Ishikawa (cell line): ENCODE measurements at regions not wholly inside any gene's neighbourhood (a gene's known extent, or its start where the extent isn't known, plus 50 kb on each side); places are given as distances from the start of the nearest gene placed in this dataset.

Experiments used
- CEBPB ChIP-seq: IDR thresholded peaks from 2 replicates; pipeline ENCODE4 v1.6.1; 2012
- CREB1 ChIP-seq: IDR thresholded peaks from 2 replicates; pipeline ENCODE4 v1.6.1; 2012; ENCODE audit warnings: low read depth
- EGR1 ChIP-seq: IDR thresholded peaks from 2 replicates; pipeline ENCODE4 v1.6.1; 2012
- EP300 ChIP-seq: IDR thresholded peaks from 2 replicates; pipeline ENCODE4 v1.6.1; 2012; ENCODE audit warnings: borderline replicate concordance
- FOXM1 ChIP-seq: IDR thresholded peaks from 2 replicates; pipeline ENCODE4 v1.6.1; 2012; ENCODE audit warnings: low read depth, borderline replicate concordance
- NFIC ChIP-seq: IDR thresholded peaks from 2 replicates; pipeline ENCODE4 v1.6.1; 2012
- RAD21 ChIP-seq: IDR thresholded peaks from 2 replicates; pipeline ENCODE4 v1.6.1; 2012; ENCODE audit warnings: low read depth
- TAF1 ChIP-seq: IDR thresholded peaks from 2 replicates; pipeline ENCODE4 v1.6.1; 2012; ENCODE audit warnings: low read depth, mild to moderate bottlenecking
- TCF12 ChIP-seq: IDR thresholded peaks from 2 replicates; pipeline ENCODE4 v1.6.1; 2012; ENCODE audit warnings: low read depth
- TEAD4 ChIP-seq: IDR thresholded peaks from 2 replicates; pipeline ENCODE4 v1.6.1; 2012
- YY1 ChIP-seq: IDR thresholded peaks from 2 replicates; pipeline ENCODE4 v1.6.1; 2012; ENCODE audit warnings: low read depth
- ZBTB7A ChIP-seq: IDR thresholded peaks from 2 replicates; pipeline ENCODE4 v1.6.1; 2012; ENCODE audit warnings: low read depth
- TF ChIP-seq, protein P1 (sequence below): IDR thresholded peaks from 2 replicates; pipeline ENCODE4 v1.6.1; 2012
- TF ChIP-seq, protein P2 (sequence below): IDR thresholded peaks from 2 replicates; pipeline ENCODE4 v1.6.1; 2012; ENCODE audit warnings: low read depth, mild to moderate bottlenecking
- TF ChIP-seq, protein P3 (sequence below): IDR thresholded peaks from 2 replicates; pipeline ENCODE4 v1.6.1; 2012

DNA sequence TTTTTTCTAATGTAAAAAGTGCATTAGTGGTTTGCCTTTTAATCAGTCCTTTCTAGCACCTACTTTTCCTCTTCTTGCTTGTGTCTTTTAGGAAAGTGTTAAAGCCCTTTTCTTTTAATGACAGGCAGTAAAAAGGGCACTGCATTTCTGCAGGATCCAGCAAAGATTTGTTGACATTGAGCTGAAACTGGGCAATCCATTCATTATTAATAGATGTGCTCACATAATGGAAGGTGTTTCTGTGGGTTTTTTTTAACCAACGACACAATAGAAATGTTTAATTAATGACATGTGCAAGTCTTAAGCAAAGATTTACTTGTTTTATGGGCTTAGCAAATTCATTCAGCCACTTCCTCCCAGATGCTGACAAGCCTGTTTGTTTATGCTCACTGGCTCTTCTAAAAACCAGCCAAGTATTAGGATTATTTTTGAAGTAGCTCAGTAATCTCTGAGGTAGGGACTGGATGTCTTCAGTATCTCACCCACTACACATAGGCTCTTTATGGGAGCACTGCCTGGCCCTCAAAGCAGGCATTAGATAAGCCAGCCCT lies 1201.1 kb downstream of the SORCS1 start:
- TF ChIP-seq FOXM1 (no peak), EP300 (no peak), TCF12 (no peak), CREB1 (no peak), CEBPB (no peak), NFIC (no peak)

DNA sequence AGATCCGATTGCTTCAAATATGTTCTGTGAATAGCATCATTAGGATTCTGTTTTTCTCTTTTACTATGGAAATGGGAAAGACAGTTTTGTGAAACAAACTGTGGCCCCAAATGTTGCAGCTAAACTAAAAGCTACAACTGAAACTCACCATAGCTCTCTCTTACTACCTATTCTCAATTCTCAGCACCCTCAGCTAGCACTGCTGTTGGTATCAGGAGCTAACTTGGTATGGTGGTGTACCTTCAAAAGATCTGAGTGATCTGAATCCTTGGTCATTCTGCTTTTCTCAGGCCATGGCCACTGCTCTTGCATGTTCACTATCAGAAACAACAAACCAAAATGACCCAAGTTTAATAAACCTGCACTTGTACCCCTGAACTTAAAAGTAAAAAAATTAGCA lies 1208.0 kb downstream of the SORCS1 start:
- TF ChIP-seq, protein P1, sequence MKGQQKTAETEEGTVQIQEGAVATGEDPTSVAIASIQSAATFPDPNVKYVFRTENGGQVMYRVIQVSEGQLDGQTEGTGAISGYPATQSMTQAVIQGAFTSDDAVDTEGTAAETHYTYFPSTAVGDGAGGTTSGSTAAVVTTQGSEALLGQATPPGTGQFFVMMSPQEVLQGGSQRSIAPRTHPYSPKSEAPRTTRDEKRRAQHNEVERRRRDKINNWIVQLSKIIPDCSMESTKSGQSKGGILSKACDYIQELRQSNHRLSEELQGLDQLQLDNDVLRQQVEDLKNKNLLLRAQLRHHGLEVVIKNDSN: no peak
- TF ChIP-seq RAD21 (no peak), TEAD4 (no peak), EGR1 (no peak), EP300 (no peak), FOXM1 (no peak), ZBTB7A (no peak), TCF12 (no peak), NFIC (no peak), YY1 (no peak), CEBPB (no peak), TAF1 (no peak), CREB1 (no peak)
- TF ChIP-seq, protein P2, sequence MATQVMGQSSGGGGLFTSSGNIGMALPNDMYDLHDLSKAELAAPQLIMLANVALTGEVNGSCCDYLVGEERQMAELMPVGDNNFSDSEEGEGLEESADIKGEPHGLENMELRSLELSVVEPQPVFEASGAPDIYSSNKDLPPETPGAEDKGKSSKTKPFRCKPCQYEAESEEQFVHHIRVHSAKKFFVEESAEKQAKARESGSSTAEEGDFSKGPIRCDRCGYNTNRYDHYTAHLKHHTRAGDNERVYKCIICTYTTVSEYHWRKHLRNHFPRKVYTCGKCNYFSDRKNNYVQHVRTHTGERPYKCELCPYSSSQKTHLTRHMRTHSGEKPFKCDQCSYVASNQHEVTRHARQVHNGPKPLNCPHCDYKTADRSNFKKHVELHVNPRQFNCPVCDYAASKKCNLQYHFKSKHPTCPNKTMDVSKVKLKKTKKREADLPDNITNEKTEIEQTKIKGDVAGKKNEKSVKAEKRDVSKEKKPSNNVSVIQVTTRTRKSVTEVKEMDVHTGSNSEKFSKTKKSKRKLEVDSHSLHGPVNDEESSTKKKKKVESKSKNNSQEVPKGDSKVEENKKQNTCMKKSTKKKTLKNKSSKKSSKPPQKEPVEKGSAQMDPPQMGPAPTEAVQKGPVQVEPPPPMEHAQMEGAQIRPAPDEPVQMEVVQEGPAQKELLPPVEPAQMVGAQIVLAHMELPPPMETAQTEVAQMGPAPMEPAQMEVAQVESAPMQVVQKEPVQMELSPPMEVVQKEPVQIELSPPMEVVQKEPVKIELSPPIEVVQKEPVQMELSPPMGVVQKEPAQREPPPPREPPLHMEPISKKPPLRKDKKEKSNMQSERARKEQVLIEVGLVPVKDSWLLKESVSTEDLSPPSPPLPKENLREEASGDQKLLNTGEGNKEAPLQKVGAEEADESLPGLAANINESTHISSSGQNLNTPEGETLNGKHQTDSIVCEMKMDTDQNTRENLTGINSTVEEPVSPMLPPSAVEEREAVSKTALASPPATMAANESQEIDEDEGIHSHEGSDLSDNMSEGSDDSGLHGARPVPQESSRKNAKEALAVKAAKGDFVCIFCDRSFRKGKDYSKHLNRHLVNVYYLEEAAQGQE: no peak
- TF ChIP-seq, protein P3, sequence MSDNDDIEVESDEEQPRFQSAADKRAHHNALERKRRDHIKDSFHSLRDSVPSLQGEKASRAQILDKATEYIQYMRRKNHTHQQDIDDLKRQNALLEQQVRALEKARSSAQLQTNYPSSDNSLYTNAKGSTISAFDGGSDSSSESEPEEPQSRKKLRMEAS: no peak

DNA sequence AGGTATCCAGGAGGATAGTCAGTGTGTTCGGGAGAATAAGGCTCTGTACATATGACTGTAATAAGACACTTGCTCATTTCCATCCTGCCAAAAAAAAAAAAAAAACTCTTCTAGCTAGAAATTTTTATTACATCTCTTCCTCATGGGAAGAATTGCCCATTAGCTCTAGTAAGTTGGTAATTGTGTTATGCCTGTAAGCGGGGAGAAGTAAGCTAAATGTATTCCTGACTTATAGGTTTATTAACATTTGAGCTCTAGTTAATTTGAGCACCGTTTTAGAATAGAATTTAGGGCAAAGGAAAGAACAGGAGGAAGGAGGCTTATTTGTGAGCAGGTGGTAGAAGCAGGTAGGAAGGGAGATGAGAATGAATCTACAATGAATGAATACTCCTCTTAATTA lies 1210.6 kb downstream of the SORCS1 start:
- TF ChIP-seq EGR1 (no peak), RAD21 (no peak), ZBTB7A (no peak), EP300 (no peak), CEBPB (no peak), FOXM1 (no peak), TEAD4 (no peak), NFIC (no peak), CREB1 (no peak), TCF12 (no peak), YY1 (no peak), TAF1 (no peak)
- TF ChIP-seq, protein P3: no peak
- TF ChIP-seq, protein P2: no peak
- TF ChIP-seq, protein P1: no peak

DNA sequence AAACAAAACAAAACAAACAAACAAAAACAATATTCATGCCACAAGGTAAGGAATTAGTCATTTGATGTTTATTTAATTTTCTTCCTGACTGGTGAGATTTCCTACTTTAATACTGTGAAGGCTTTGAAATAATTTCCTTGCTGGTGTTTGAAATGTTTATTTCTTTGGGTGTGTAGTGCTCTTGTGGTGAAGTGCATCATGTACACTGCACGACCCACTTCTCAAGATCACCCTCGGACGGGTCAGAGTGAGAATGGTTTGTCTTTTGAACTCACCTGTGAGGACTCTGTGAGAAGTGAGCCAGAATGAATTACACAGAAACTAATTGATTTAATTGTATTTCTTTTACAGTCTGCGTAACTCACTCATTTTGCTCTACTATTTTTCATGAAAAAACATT lies 1211.5 kb downstream of the SORCS1 start:
- TF ChIP-seq CREB1: no peak
- TF ChIP-seq TAF1: no peak
- TF ChIP-seq FOXM1: no peak
- no peak for TF ChIP-seq EP300
- TF ChIP-seq, protein P3: no peak
- TF ChIP-seq TEAD4: no peak
- no peak for TF ChIP-seq TCF12
- no peak for TF ChIP-seq ZBTB7A
- TF ChIP-seq, protein P1: no peak
- TF ChIP-seq CEBPB: no peak
- TF ChIP-seq YY1: no peak
- TF ChIP-seq EGR1: no peak
- TF ChIP-seq NFIC: no peak
- TF ChIP-seq RAD21: no peak
- TF ChIP-seq, protein P2: no peak
